GM12872 (cell line): ENCODE measurements at regions not wholly inside any gene's neighbourhood (a gene's known extent, or its start where the extent isn't known, plus 50 kb on each side); places are given as distances from the start of the nearest gene placed in this dataset.

Experiments used
- TF ChIP-seq, protein P1 (sequence below): IDR thresholded peaks from 3 replicates; pipeline ENCODE4 v1.5.1; 2011; ENCODE audit warnings: low read depth, mild to moderate bottlenecking, low read length, moderate library complexity; ENCODE audit not compliant: insufficient read depth

GRCh38 chr6:23181356-23182110 is 612.2 kb downstream of the HDGFL1 start:
- TF ChIP-seq, protein P1, sequence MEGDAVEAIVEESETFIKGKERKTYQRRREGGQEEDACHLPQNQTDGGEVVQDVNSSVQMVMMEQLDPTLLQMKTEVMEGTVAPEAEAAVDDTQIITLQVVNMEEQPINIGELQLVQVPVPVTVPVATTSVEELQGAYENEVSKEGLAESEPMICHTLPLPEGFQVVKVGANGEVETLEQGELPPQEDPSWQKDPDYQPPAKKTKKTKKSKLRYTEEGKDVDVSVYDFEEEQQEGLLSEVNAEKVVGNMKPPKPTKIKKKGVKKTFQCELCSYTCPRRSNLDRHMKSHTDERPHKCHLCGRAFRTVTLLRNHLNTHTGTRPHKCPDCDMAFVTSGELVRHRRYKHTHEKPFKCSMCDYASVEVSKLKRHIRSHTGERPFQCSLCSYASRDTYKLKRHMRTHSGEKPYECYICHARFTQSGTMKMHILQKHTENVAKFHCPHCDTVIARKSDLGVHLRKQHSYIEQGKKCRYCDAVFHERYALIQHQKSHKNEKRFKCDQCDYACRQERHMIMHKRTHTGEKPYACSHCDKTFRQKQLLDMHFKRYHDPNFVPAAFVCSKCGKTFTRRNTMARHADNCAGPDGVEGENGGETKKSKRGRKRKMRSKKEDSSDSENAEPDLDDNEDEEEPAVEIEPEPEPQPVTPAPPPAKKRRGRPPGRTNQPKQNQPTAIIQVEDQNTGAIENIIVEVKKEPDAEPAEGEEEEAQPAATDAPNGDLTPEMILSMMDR, result no peak

GRCh38 chr6:23183846-23184245 is 614.5 kb downstream of the HDGFL1 start:
- TF ChIP-seq, protein P1, result no peak

DNA sequence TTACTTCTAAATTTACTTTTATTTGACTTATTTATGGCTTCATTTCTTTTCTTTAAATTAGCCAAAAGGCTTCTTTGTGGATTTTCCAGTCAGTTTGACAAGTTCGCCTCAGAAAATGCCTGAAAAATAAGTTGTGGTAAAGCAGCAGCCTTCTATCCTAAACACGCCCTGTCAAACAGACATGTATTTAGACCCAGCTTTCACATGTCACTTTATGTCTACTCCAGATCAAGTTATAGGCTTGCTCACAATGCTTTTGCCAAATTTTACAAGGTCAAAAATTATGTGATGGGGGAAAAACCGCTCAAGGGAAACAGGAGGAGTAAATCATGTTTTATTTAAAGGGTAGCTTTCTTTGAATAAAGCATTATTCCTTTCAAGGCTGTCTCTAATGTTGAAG is 615.0 kb downstream of the HDGFL1 start:
- TF ChIP-seq, protein P1, result no peak

DNA sequence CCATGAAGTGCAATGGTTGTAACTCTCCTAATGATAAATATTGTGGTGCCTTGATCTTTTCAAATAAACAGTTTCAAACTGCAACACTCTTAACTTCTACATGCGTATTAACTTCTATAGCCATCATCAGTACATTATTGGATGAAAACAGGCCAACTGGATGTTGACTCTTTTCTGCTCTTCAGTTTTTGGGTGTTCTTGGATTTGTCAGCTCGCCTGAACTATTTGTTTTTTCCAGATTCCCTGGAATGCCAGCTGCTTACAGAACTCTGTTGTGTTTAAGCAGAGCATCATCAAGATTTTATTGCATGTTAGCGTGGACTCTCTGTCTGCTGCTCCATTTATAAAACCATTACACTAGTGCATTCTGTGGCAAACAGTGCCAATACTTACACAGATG is 626.1 kb downstream of the HDGFL1 start:
- TF ChIP-seq, protein P1, result no peak

DNA sequence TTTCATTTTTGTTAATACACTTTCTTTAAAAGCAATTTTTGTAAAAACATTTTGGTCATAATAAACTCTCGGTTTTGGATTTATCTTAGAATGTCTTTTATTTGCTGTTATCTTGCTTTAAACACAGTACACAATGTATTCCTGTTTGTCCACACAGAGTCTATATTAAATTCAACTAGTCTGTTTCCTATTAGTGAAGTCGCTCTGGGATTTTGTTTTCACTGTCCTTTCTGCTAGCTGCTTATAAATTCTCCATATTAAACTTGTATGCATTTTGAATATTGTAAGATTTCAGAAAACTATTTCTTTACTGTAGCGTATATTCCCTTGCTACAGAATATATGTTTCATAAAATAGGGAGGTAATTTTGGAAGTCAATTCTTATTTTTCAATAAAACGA is 630.2 kb downstream of the HDGFL1 start:
- TF ChIP-seq, protein P1, result no peak

DNA sequence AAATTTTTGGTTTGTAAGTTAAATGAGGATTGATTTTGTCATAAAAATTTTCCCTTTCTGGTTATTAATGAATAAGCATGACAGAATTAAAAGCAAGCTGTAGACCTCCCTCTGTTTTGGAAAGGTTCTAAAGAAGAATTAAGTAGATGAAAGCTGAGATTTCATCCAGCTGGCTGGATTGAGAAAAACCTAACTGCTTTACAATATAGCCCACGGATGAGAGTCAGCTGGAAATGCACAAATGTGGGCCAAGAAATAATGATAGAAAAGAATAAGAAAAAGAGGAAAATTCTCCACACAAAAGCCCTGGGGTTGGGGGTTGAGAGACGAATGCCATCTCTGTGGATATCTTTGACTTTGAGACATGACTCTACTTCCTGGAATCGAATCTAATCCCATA is 631.6 kb downstream of the HDGFL1 start:
- TF ChIP-seq, protein P1, result no peak

DNA sequence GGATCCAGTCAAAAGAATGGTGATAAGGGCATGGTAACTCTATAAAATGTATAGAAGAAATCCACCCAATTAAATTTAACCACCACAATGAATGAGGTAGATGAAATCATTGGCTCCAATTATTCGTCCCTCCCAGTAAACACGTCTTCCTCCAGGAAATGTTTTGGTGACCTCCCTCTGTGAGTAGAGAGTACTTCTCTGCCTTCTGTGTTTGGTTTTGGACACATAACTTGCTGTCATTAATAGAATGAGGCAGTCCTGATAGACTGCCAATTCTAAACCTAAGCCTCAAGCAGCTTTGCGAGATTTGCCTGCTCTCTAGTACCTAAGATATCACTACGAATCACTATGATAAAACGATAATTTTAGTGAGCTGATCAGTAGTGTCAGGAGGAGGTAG is 632.8 kb downstream of the HDGFL1 start:
- TF ChIP-seq, protein P1, result no peak
